ENCODE measurements at regions not wholly inside any gene's neighbourhood (a gene's known extent, or its start where the extent isn't known, plus 50 kb on each side); places are given as distances from the start of the nearest gene placed in this dataset.

DNA sequence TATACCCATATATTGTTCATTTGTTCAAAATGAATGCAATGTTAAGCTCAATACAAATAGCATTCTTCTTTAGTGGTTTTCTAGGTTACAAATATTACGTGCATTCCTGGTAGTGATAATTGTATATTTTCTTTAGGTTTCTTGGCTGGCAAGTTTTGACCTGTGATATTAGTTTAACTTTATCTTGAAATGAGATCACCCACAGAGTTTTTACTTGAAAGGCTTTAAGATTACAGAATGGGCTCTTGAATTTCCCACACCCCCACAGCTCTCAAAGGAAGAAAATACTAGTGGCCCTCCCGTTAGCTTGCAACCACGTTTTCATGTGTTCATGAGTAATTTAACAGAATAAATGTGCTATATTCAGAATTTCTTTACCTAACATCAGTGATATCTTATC lies 1315.5 kb upstream of the GJE1 start:
- no peak for DNase-seq (ENCODE audit: low spot score)
- no peak for ATAC-seq (ENCODE audit: low FRiP score)
- TF ChIP-seq CTCF (IDR thresholded peaks at IDR 0.05): no peak

- TF ChIP-seq CTCF (IDR thresholded peaks at IDR 0.05): no peak
Measured at GRCh38 chr6:140816681-140817080, 1316.0 kb upstream of the GJE1 start.

GRCh38 chr6:140812636-140813035 lies 1320.1 kb upstream of the GJE1 start:
- TF ChIP-seq CTCF (IDR thresholded peaks at IDR 0.05): no peak
- ATAC-seq (ENCODE audit: low FRiP score): no peak
- no peak for DNase-seq (ENCODE audit: low spot score)

More at GRCh38 chr6:140816681-140817080, 1316.0 kb upstream of the GJE1 start:
- ATAC-seq (ENCODE audit: low FRiP score) (no peak), DNase-seq (ENCODE audit: low spot score) (no peak)

DNA sequence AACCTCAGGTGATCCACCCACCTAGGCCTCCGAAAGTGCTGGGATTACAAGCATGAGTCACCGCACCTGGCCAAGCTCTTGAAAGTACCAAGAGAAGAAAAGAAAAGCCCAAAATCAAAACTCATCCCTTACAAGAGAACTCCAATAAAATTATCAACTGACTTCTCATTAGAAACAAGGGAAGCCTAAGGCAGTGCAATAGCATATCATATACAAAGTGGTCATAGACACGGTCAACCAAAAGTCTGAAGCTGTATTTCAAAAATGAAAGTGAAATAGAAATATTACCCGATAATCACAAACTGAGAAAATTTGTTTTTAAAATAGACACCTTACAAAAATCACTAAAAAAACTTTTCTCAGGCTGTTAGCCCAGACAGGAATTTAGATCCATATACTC lies 1321.1 kb upstream of the GJE1 start:
- DNase-seq (ENCODE audit: low spot score) (no peak), ATAC-seq (ENCODE audit: low FRiP score) (no peak)
- no peak for TF ChIP-seq CTCF (IDR thresholded peaks at IDR 0.05)

GRCh38 chr6:140809694-140810101 lies 1323.0 kb upstream of the GJE1 start:
- ATAC-seq (ENCODE audit: low FRiP score) (no peak), DNase-seq (ENCODE audit: low spot score) (no peak)
- no peak for TF ChIP-seq CTCF (IDR thresholded peaks at IDR 0.05)

GRCh38 chr6:140806431-140806830 lies 1326.3 kb upstream of the GJE1 start:
- DNase-seq (ENCODE audit: low spot score) (no peak), ATAC-seq (ENCODE audit: low FRiP score) (no peak)
- TF ChIP-seq CTCF (IDR thresholded peaks at IDR 0.05): no peak

DNA sequence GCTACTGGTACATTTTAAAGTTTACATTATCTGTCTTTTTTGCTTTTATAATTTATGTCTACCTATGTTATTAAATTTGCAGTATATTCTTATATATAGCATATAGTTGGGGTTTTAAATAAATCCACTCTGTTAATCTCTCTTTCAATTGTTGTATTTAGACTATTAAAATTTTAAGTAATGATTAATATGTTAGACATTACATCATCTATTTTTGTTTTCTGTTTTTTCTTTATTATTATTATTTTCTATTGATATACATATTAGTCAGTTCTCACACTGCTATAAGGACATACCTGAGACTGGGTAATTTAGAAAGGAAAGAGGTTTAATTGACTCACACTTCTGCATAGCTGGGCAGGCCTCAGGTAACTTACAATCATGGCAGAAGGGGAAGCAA lies 1338.2 kb upstream of the GJE1 start:
- no peak for ATAC-seq (ENCODE audit: low FRiP score)
- TF ChIP-seq CTCF (IDR thresholded peaks at IDR 0.05): no peak
- DNase-seq (ENCODE audit: low spot score): no peak
